ENCODE measurements at regions not wholly inside any gene's neighbourhood (a gene's known extent, or its start where the extent isn't known, plus 50 kb on each side); places are given as distances from the start of the nearest gene placed in this dataset.
"Not testable (repeated sequence)": the region's sequence is repeated elsewhere in the genome, so short reads cannot be mapped to it uniquely, and the experiment has no call there.

GRCh38 chr6:103538381-103538780, 1321.3 kb downstream of the HACE1 start:
- H3K27ac ChIP-seq: no peak overlapping the region
- DNase-seq (ENCODE audit: low read depth, low spot score): no peak

DNA sequence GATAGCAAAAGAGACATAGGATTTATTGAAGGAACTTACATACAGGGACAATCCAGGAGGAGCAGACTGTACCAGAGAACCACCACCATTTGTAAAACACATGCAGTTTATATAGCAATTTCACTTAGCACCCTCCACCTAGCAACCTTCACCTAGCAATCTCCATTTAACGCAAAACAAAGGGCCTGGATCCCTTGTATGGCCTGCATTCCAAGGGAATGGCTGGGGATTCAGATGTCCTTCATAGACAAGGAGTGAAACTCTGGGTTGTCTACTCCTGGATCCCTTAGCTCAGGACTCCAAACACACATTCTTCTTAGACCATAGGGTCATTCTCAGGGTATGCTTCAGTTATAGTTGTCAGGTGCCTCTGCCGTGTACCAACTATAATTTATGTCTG, 1324.9 kb downstream of the HACE1 start:
- no peak for DNase-seq (ENCODE audit: low read depth, low spot score)
- no peak overlapping the region for H3K27ac ChIP-seq

DNA sequence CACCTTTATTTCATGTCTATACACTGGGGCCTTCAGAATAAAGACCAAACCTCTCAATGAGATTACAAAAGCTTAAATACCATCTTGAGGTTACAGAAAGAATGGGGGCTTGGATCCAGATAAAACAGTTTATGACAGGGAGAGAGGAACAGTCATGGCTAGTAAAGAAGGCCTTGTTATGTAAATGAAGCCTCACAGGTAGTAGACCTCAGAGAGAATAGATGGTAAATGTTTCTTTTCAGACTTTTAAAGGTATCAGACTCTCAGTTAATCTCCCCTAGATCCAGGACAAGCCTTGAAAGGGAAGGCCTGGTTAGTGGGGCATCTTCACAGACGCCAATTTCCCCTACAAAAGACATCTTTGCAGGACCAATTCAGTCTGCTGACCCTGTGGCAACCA, 1325.6 kb downstream of the HACE1 start:
- no peak overlapping the region for H3K27ac ChIP-seq
- DNase-seq (ENCODE audit: low read depth, low spot score): no peak

DNA sequence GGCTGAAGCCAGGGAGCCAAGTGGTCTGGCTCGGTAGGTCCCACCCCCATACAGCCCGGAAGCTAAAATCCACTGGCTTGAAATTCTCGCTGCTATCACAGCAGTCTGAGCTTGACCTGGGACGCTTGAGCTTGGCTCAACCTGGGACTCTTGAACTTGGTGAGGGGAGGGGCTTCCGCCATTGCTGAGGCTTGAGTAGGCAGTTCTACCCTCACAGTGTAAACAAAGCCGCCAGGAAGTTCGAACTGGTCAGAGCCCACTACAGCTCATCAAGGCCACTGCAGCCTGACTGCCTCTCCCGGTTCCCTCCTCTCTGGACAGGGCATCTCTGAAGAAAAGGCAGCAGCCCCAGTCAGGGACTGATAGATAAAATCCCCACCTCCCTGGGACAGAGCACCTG, 1337.7 kb downstream of the HACE1 start:
- no peak for DNase-seq (ENCODE audit: low read depth, low spot score)

GRCh38 chr6:103516336-103516735, 1343.4 kb downstream of the HACE1 start:
- no peak for DNase-seq (ENCODE audit: low read depth, low spot score)
- no peak overlapping the region for H3K27ac ChIP-seq

More for the DNA sequence above, 1337.7 kb downstream of the HACE1 start:
- H3K27ac ChIP-seq: no peak overlapping the region

DNA sequence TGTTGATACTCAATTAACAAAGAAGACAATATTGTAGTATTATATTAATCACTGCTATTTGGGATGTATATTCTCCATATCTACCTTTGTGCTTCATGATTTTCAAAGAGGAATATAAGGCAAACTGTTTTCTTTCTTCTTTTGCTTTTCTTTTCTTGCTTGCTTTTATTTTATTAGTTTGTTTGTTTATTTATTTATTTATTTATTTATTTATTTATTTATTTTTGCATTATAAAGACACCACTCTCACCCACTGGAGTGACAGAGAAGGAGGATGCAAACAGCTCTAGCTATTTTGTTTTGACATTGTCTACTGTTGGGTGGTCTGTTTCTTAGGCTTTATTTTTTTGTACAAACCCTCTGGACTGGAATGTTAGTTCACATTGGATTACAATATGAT, 1352.7 kb downstream of the HACE1 start:
- H3K27ac ChIP-seq: no peak overlapping the region
- no peak for DNase-seq (ENCODE audit: low read depth, low spot score)

DNA sequence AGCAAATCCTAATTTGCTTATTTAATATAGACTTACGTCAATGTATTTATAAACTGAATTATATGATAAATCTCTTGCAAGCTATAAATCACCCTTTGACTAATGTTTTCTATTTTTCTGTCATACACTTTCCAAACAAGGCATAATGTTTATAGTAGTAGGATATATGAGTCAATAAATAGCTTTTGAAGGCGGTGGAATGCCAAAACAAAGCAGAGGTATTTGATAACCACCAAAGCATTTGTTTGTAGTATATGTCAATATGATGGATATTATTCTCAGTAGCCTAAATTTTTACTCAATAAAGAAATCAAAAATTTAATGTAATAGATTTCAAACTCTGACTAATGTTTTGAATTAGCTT, 1354.6 kb downstream of the HACE1 start:
- DNase-seq (ENCODE audit: low read depth, low spot score): no peak
- no peak overlapping the region for H3K27ac ChIP-seq

DNA sequence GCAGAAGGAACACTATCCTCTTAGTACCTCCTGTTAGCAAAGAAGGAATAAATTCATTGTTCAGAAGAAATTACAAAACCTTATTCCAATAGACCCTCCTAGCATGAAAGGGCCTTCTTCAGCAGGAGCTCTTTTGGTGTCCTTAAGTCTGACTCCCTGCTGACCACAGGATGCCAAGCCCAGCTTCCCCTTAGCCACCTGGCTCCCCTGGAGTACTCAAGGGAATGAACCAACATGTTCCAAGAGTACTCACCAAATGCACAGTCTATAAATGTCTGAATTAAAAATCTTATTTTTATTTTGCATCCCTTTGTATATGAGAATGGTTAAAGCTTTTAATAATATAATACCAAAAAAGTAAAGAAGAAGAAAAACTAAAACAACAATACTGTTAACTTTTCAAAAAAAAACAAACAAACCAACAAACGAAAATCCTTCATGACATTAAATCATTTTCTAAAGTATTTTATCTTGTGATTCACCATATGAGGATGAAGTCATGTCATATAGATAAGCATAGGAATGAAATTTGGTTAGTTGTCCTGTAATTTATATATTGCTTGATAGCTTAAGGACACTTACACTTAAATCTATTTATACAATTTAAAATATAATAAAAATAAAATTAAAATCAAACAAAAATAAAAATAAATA, 1355.1 kb downstream of the HACE1 start:
- DNase-seq (ENCODE audit: low read depth, low spot score): no peak

GRCh38 chr6:103496588-103496987, 1363.1 kb downstream of the HACE1 start:
- not testable (repeated sequence) for DNase-seq (ENCODE audit: low read depth, low spot score); H3K27ac ChIP-seq

More for the DNA sequence above, 1355.1 kb downstream of the HACE1 start:
- no peak overlapping the region for H3K27ac ChIP-seq

DNA sequence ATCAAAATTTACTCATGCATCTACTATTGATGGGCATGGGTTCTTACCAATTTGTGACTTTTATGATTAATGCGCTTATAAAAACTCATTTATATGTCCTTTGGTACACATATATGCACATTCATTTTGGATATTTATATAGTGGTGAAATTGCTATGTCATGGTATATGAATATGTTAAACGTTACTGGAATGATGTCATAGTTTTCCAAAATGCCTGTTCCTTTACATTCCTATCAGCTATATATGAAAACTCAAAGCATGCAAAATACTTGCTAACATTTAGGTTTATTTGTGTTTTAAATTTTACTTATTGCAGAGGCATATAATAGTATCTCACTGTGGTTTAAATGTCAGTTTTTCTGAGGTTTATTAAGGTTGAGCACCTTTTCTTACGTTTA, 1403.1 kb downstream of the HACE1 start:
- DNase-seq (ENCODE audit: low read depth, low spot score): no peak
- H3K27ac ChIP-seq: no peak overlapping the region

DNA sequence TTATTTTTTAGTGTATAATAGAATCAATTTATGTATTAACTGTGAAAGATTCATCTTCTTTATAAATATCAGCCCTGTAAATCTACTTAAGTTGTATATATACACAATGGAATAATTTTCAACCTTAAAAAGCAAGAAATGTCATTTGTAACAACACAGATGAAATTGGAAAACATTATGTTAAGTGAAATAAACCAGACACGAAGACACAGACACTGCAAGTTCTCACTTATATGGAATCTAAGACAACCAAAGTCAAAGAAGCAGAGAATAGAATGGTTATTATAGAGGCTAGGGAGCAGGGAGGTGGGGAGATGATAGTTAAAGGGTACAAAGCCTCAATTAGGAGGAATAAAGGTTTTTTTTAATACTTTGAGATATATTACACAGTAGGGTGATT, 1404.4 kb downstream of the HACE1 start:
- H3K27ac ChIP-seq: no peak overlapping the region
- DNase-seq (ENCODE audit: low read depth, low spot score): no peak

DNA sequence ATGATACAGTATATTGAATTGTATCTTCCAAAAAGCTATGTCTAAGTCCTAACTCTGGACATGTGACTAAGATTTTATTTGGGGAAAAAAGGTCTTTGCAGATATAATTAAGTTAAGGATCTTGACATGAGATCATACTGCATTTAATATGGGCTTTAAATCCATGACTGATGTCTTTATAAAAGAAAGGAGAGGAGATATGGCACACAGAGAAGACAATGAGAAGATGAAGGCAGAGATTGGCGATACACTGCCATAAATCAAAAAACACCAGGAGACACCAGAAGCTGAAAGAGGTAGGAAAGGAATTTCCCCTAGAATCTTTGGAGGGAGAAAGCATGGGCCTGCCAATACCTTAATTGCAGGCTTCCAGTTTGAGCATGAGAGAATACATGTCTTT, 1450.2 kb downstream of the HACE1 start:
- no peak for DNase-seq (ENCODE audit: low read depth, low spot score)
- H3K27ac ChIP-seq: no peak overlapping the region

DNA sequence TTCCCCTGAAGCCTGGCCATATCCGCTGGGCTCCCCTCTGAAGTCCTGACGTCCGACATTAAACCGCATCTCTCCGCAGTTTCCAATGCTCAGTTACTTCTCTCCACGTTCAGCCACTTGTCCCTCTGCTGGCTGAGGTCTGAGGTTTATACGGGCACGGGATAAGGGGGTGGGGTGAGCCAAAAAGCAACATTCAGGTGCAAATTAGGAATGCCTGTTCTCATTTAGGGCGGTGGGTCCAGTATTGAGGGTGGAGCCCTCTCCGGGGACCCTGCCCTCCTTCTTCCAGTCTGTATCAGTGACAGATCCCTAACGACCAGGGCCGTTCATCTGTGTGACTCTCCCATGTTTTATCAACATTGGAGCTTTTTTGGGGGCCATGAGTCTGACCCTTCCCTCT, 1454.4 kb downstream of the HACE1 start:
- no peak for DNase-seq (ENCODE audit: low read depth, low spot score)
- no peak overlapping the region for H3K27ac ChIP-seq

DNA sequence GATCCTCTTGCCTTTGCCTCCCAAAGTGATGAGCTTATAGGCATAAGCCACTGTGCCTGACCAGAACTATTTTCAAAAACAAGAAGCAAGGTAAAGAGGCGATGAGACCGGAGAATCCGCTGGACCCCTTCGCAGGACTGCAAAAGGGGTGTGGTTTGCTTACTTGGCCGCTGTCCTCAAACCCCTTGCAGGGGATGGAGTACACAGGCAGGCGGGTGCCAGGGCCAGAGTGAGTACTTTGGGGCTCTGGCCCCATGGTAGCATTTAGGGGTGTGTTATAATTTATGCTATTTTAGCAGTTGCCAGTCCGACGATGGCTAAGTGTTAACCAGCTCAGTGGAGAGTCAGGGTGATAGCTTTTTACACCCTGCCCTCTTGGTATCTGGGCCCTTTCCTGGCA, 1454.9 kb downstream of the HACE1 start:
- no peak overlapping the region for H3K27ac ChIP-seq
- DNase-seq (ENCODE audit: low read depth, low spot score): no peak

GRCh38 chr6:103396768-103397167, 1463.0 kb downstream of the HACE1 start:
- DNase-seq (ENCODE audit: low read depth, low spot score): no peak
- no peak overlapping the region for H3K27ac ChIP-seq

GRCh38 chr6:103379272-103379671, 1480.4 kb downstream of the HACE1 start:
- no peak overlapping the region for H3K27ac ChIP-seq
- DNase-seq (ENCODE audit: low read depth, low spot score): no peak

DNA sequence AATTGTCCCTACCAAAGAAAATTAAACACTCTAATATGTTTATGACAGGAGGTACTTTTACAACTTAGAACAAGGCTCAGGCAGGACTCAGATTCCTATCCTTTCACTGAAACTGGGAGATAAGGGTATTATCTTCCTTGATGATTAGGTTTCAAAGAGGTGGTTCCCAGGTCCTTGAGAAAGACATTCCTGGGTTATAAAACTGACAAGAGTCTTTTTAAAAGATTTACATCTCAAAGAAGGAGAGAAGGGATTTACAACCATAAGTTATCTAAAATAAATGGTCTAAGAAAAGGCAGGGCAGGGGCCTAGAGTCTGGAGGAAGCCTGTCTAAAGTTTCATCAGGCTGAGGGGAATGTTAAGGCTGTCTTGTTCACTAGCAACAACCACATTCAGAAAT, 1492.5 kb downstream of the HACE1 start:
- no peak for DNase-seq (ENCODE audit: low read depth, low spot score)
- H3K27ac ChIP-seq: no peak overlapping the region

GRCh38 chr6:103356531-103356930, 1503.2 kb downstream of the HACE1 start:
- H3K27ac ChIP-seq: no peak overlapping the region
- no peak for DNase-seq (ENCODE audit: low read depth, low spot score)

- H3K27ac ChIP-seq: no peak overlapping the region
Observed at GRCh38 chr6:103344554-103345163, 1515.1 kb downstream of the HACE1 start.

GRCh38 chr6:103335412-103335811, 1524.3 kb downstream of the HACE1 start:
- no peak overlapping the region for H3K27ac ChIP-seq
- DNase-seq (ENCODE audit: low read depth, low spot score): no peak

More at GRCh38 chr6:103344554-103345163, 1515.1 kb downstream of the HACE1 start:
- DNase-seq (ENCODE audit: low read depth, low spot score): no peak

DNA sequence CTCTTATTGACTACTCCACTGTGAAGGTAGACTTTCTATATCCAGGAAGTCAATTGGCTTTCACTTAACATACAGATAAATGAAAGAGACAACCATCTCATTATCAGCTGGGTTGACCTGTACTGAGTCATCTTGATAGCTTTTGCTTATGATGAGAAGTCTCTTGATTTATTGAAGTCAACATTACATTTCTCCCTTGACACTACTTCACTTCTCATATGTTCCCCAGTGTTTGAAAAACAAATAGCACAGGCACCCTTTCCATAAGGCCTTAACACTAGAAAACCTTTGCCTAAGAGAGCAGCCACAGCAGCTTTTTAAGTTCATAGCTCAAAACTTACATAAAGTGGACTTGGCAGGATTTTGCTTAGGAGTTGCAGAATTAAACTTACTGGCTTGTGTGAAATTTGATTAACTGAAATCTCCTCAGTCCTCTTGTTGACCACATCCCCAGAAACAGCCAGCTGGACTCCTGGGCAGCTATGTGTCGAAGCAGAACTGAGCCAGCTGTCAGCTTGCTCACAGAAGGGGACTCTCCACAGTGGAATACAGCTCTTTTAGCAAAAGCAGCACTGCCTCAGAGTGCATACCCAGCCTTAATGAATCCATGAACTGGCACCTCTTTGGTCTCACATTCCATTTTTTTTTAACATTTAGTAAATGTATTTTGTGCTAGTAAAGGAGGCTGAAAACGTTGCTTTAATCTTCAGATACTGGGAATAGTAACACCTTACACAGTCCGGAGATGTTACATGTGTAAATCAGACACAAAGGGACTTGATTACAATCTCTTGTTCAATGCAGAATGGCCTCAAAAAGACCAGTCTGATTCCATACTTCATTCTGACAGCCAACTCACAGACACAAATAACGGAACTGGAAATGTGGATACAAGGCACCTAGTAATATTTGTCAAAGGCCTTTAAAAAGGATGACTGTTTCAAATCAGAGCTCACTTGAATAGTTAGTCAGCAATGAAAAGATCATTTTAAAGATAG, 1532.7 kb downstream of the HACE1 start:
- H3K27ac ChIP-seq: no peak overlapping the region

More for the DNA sequence above, 1532.7 kb downstream of the HACE1 start:
- no peak for DNase-seq (ENCODE audit: low read depth, low spot score)

Measured in epithelial cell of prostate (primary cell).